Smooth muscle cell (in vitro differentiated cells): ENCODE measurements at regions not wholly inside any gene's neighbourhood (a gene's known extent, or its start where the extent isn't known, plus 50 kb on each side); places are given as distances from the start of the nearest gene placed in this dataset.

Source experiments
- DNase-seq: peaks from one replicate; lab custom pipeline; 2025; ENCODE audit not compliant: unreplicated experiment; lab: John Stamatoyannopoulos, UW
- H2AFZ ChIP-seq: fragments of 200-600 bp; sonication (generic); 2 replicates; pipeline ENCODE4 v1.6.0; 2016; ENCODE audit warnings: antibody characterized with exemption, low read depth, mild to moderate bottlenecking
- H3F3A ChIP-seq: fragments of 200-600 bp; sonication (generic); 2 replicates; pipeline ENCODE4 v1.6.0; 2017; ENCODE audit warnings: antibody characterized with exemption, low read depth
- H3K27ac ChIP-seq: fragments of 200-600 bp; sonication (generic); 2 replicates; pipeline ENCODE4 v1.5.1; 2016; ENCODE audit warnings: low read depth, mild to moderate bottlenecking
- H3K27me3 ChIP-seq: fragments of 200-600 bp; sonication (generic); 2 replicates; pipeline ENCODE4 v1.6.1; 2016; ENCODE audit warnings: low read depth, mild to moderate bottlenecking
- H3K36me3 ChIP-seq: fragments of 200-600 bp; sonication (generic); 2 replicates; pipeline ENCODE4 v1.5.1; 2016; ENCODE audit warnings: low read depth
- H3K4me1 ChIP-seq: fragments of 200-600 bp; sonication (generic); 2 replicates; pipeline ENCODE4 v1.5.1; 2016; ENCODE audit warnings: low read depth
- H3K4me2 ChIP-seq: fragments of 200-600 bp; sonication (generic); 2 replicates; pipeline ENCODE4 v1.6.0; 2016; ENCODE audit warnings: mild to moderate bottlenecking
- H3K4me3 ChIP-seq: fragments of 200-600 bp; sonication (generic); 2 replicates; pipeline ENCODE4 v1.5.1; 2016; ENCODE audit warnings: mild to moderate bottlenecking
- H3K79me2 ChIP-seq: fragments of 200-600 bp; sonication (generic); 2 replicates; pipeline ENCODE4 v1.6.0; 2016; ENCODE audit warnings: low read depth, mild to moderate bottlenecking
- H3K9ac ChIP-seq: fragments of 200-600 bp; sonication (generic); 2 replicates; pipeline ENCODE4 v1.6.0; 2016; ENCODE audit warnings: low read depth
- H3K9me3 ChIP-seq: fragments of 200-600 bp; sonication (generic); replicated peaks from 2 replicates; pipeline ENCODE4 v1.5.1; 2016; ENCODE audit warnings: low read depth
- H4K20me1 ChIP-seq: fragments of 200-600 bp; sonication (generic); 2 replicates; pipeline ENCODE4 v1.6.0; 2016; ENCODE audit warnings: low read depth
- CTCF ChIP-seq: fragments of 200-600 bp; sonication (generic); IDR thresholded peaks from 2 replicates; pipeline ENCODE4 v1.5.1; 2017; ENCODE audit warnings: borderline replicate concordance, mild to moderate bottlenecking, antibody characterized with exemption; ENCODE audit not compliant: insufficient read depth, poor library complexity, severe bottlenecking
- WGBS: methylation state at CpG from one replicate; pipeline ENCODE4 v1.1.7; 2016; ENCODE audit warnings: low lambda C conversion rate; 5-methylcytosine and 5-hydroxymethylcytosine counted together

DNA sequence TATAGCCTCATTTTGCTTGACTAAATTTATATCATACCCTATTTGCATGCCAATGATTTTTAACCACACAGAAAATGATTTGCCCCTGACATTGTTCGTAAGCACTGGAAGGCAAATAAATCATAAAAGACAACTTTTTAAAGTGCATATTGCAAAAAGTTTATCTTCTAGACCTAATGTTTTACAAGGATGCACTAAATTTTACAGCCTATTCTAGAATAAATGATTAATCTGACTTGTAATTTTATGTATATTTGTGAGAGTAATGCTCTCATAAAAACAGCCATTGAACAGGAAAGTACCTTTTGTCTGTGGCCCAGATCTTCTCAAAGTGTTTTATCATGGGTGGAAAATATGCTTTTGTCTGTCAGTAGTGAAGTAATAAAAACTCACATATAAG is 546.6 kb downstream of the EPHA3 start:
- no peaks in the 10 kb centered on the region for H3K9me3 ChIP-seq
- no peak overlapping the region for H3K27ac ChIP-seq
- no peaks in the 10 kb centered on the region for H3F3A ChIP-seq
- H3K27me3 ChIP-seq: no peaks in the 10 kb centered on the region
- no peaks in the 10 kb centered on the region for H3K79me2 ChIP-seq
- no peak overlapping the region for H3K4me3 ChIP-seq
- DNase-seq: no peak
- no peaks in the 10 kb centered on the region for H3K4me1 ChIP-seq
- H4K20me1 ChIP-seq: no peaks in the 10 kb centered on the region
- 91% methylated on average over 1 of the region's 1 CpG for WGBS
- no peaks in the 10 kb centered on the region for H3K36me3 ChIP-seq
- H3K4me2 ChIP-seq: no peak overlapping the region
- TF ChIP-seq CTCF: no peak
- H3K9ac ChIP-seq: no peak overlapping the region
- H2AFZ ChIP-seq: no peak overlapping the region

- Histone ChIP-seq H3K9me3 (no peaks in the 10 kb centered on the region), H3K36me3 (no peaks in the 10 kb centered on the region), H3F3A (no peaks in the 10 kb centered on the region), H3K4me1 (no peaks in the 10 kb centered on the region), H3K4me2 (no peak overlapping the region), H3K27me3 (no peaks in the 10 kb centered on the region), H3K27ac (no peak overlapping the region), H2AFZ (no peak overlapping the region), H3K9ac (no peak overlapping the region), H3K79me2 (no peaks in the 10 kb centered on the region), H4K20me1 (no peaks in the 10 kb centered on the region), H3K4me3 (no peak overlapping the region)
- TF ChIP-seq CTCF: no peak
- DNase-seq: no peak
- WGBS: 91% methylated on average over 1 of the region's 1 CpG
These were observed 549.0 kb downstream of the EPHA3 start for GRCh38 chr3:89656388-89656787.

- no peaks in the 10 kb centered on the region for H4K20me1 ChIP-seq
- 88% methylated on average over 3 of the region's 3 CpGs for WGBS
These were observed 572.3 kb downstream of the EPHA3 start for GRCh38 chr3:89679686-89680085.

More at GRCh38 chr3:89679686-89680085, 572.3 kb downstream of the EPHA3 start:
- Histone ChIP-seq H3F3A (no peaks in the 10 kb centered on the region), H3K36me3 (no peaks in the 10 kb centered on the region), H3K27ac (no peak overlapping the region), H3K9me3 (no peaks in the 10 kb centered on the region), H3K27me3 (no peaks in the 10 kb centered on the region), H3K4me3 (no peak overlapping the region), H3K4me2 (no peak overlapping the region), H2AFZ (no peak overlapping the region), H3K79me2 (no peaks in the 10 kb centered on the region), H3K9ac (no peak overlapping the region), H3K4me1 (no peaks in the 10 kb centered on the region)
- DNase-seq: no peak
- no peak for TF ChIP-seq CTCF
